H1 (cell line): ENCODE measurements at regions not wholly inside any gene's neighbourhood (a gene's known extent, or its start where the extent isn't known, plus 50 kb on each side); places are given as distances from the start of the nearest gene placed in this dataset.

ENCODE experiments used
- CTCF ChIA-PET: fragments of 300-600 bp; sonication (Branson Sonifier 250); formaldehyde crosslinking; loops from one replicate; lab custom pipeline; 2021; ENCODE audit not compliant: partially characterized antibody; lab: Charles Lee
- POLR2A ChIA-PET: fragments of 300-600 bp; sonication (Branson Sonifier 250); formaldehyde crosslinking; loops from one replicate; lab custom pipeline; 2021; ENCODE audit warnings: inconsistent platforms; ENCODE audit not compliant: partially characterized antibody; lab: Charles Lee
- DNase-seq, 2 experiments: peaks; one replicate each; pipeline versions ENCODE4 v3.0.0 to v3.0.0-alpha.2; 2010 to 2022; ENCODE audit warnings: low spot score in 2 of 2, low read depth in 1 of 2, mixed read lengths in 1 of 2
- FAIRE-seq: peaks from 2 replicates; lab custom pipeline; 2011; peaks lifted over from hg19 to GRCh38; lab: Jason Lieb, UNC
- H2AFZ ChIP-seq: 2 replicates; pipeline ENCODE4 v1.8.1; 2012; ENCODE audit warnings: low read length, inconsistent platforms
- H2AK5ac ChIP-seq: 2 replicates; pipeline ENCODE4 v1.6.1; 2013; ENCODE audit warnings: low read depth, low read length
- H2BK120ac ChIP-seq: replicated peaks from 2 replicates; pipeline ENCODE3; 2013; ENCODE audit warnings: low read depth, low read length, inconsistent platforms
- H2BK12ac ChIP-seq: 2 replicates; pipeline ENCODE4 v1.6.1; 2013; ENCODE audit warnings: low read depth, low read length
- H2BK15ac ChIP-seq: 2 replicates; pipeline ENCODE4 v1.6.1; 2013; ENCODE audit warnings: low read length
- H2BK20ac ChIP-seq: 2 replicates; pipeline ENCODE4 v1.6.1; 2013; ENCODE audit warnings: low read length
- H2BK5ac ChIP-seq: 2 replicates; pipeline ENCODE4 v1.6.1; 2013; ENCODE audit warnings: low read depth, low read length
- H3K14ac ChIP-seq: 2 replicates; pipeline ENCODE4 v1.6.1; 2013; ENCODE audit warnings: inconsistent platforms; ENCODE audit not compliant: insufficient read length
- H3K18ac ChIP-seq: 2 replicates; pipeline ENCODE4 v1.6.1; 2013; ENCODE audit warnings: low read length; ENCODE audit errors: extremely low read depth
- H3K23ac ChIP-seq: 2 replicates; pipeline ENCODE4 v1.6.1; 2013; ENCODE audit warnings: inconsistent platforms; ENCODE audit not compliant: insufficient read length
- H3K23me2 ChIP-seq: 2 replicates; pipeline ENCODE4 v1.6.1; 2013; ENCODE audit warnings: low read depth, low read length
- H3K27ac ChIP-seq: 2 replicates; pipeline ENCODE4 v1.6.1; 2011; ENCODE audit warnings: low read depth, low read length, inconsistent platforms
- H3K27me3 ChIP-seq, 4 experiments: replicated peaks in 1 of 4; 1 replicate in 1 of 4; 2 replicates in 3 of 4; pipeline versions ENCODE4 v1.6.1 to v1.8.1; 2011 to 2013; ENCODE audit warnings: low read length in 3 of 4, mild to moderate bottlenecking in 3 of 4, inconsistent platforms in 2 of 4, mixed read lengths in 2 of 4, moderate library complexity in 1 of 4; ENCODE audit not compliant: control insufficient read depth in 3 of 4, insufficient read depth in 3 of 4; ENCODE audit errors: extremely low read depth in 1 of 4
- H3K36me3 ChIP-seq, 4 experiments: 2 replicates each; pipeline versions ENCODE4 v1.6.1 to v1.8.1; 2011 to 2013; ENCODE audit warnings: mild to moderate bottlenecking in 4 of 4, low read length in 3 of 4, moderate library complexity in 2 of 4, control low read depth in 1 of 4, inconsistent platforms in 1 of 4; ENCODE audit not compliant: insufficient read depth in 4 of 4, control insufficient read depth in 2 of 4
- H3K4ac ChIP-seq: replicated peaks from 2 replicates; pipeline ENCODE3; 2013; ENCODE audit warnings: low read length, low read depth, mixed read lengths, inconsistent platforms; ENCODE audit not compliant: insufficient read length
- H3K4me1 ChIP-seq, 4 experiments: replicated peaks in 1 of 4; 1 replicate in 1 of 4; 2 replicates in 3 of 4; pipeline versions ENCODE4 v1.6.1 to v1.8.1; 2011 to 2013; ENCODE audit warnings: low read length in 3 of 4, inconsistent platforms in 2 of 4, mixed read lengths in 1 of 4; ENCODE audit not compliant: insufficient read depth in 4 of 4, control insufficient read depth in 3 of 4
- H3K4me2 ChIP-seq, 2 experiments: 2 replicates each; pipeline versions ENCODE4 v1.6.1 to v1.8.1; 2011 to 2013; ENCODE audit warnings: low read depth in 2 of 2, low read length in 2 of 2, control low read depth in 1 of 2, inconsistent platforms in 1 of 2, mild to moderate bottlenecking in 1 of 2; ENCODE audit not compliant: insufficient read depth in 1 of 2
- H3K4me3 ChIP-seq, 4 experiments: fragments of 200-600, 300-600 bp in 1 of 4; sonication (generic), shearing (Covaris generic), sonication (Bioruptor Twin) in 1 of 4; 2 replicates each; pipeline versions ENCODE4 v1.5.1 to v1.8.1; 2011 to 2016; ENCODE audit warnings: low read length in 4 of 4, low read depth in 3 of 4, control low read depth in 2 of 4, inconsistent platforms in 2 of 4, mild to moderate bottlenecking in 2 of 4, mixed read lengths in 1 of 4, moderate library complexity in 1 of 4; ENCODE audit not compliant: insufficient read depth in 2 of 4; ENCODE audit errors: extremely low read depth in 1 of 4
- H3K56ac ChIP-seq: replicated peaks from 2 replicates; pipeline ENCODE3; 2013; ENCODE audit warnings: low read depth, mild to moderate bottlenecking, mixed read lengths, low read length, inconsistent platforms; ENCODE audit not compliant: insufficient read length
- H3K79me1 ChIP-seq: 2 replicates; pipeline ENCODE4 v1.6.1; 2013; ENCODE audit warnings: low read depth, low read length, control low read depth
- H3K79me2 ChIP-seq, 2 experiments: 2 replicates each; pipeline versions ENCODE4 v1.6.1 to v1.8.1; 2012 to 2013; ENCODE audit warnings: low read length in 2 of 2, mild to moderate bottlenecking in 2 of 2, inconsistent platforms in 1 of 2; ENCODE audit not compliant: insufficient read depth in 2 of 2, control insufficient read depth in 1 of 2
- H3K9ac ChIP-seq, 4 experiments: replicated peaks in 1 of 4; 1 replicate in 1 of 4; 2 replicates in 3 of 4; pipeline versions ENCODE4 v1.6.1 to v1.8.1; 2011 to 2013; ENCODE audit warnings: low read depth in 3 of 4, low read length in 3 of 4, control low read depth in 2 of 4, mild to moderate bottlenecking in 2 of 4, moderate library complexity in 2 of 4, inconsistent platforms in 1 of 4; ENCODE audit errors: extremely low read depth in 1 of 4
- H3K9me3 ChIP-seq, 2 experiments: 2 replicates each; pipeline versions ENCODE4 v1.6.1 to v1.8.1; 2012 to 2013; ENCODE audit warnings: mild to moderate bottlenecking in 2 of 2, moderate library complexity in 2 of 2, control low read depth in 1 of 2, inconsistent platforms in 1 of 2, low read depth in 1 of 2, low read length in 1 of 2, mixed read lengths in 1 of 2; ENCODE audit not compliant: insufficient read depth in 2 of 2
- H4K20me1 ChIP-seq, 2 experiments: replicated peaks in 1 of 2; 2 replicates each; pipeline versions ENCODE3 to v1.8.1; 2011 to 2013; ENCODE audit warnings: inconsistent platforms in 2 of 2, low read length in 2 of 2, mild to moderate bottlenecking in 1 of 2; ENCODE audit not compliant: insufficient read depth in 2 of 2, control insufficient read depth in 1 of 2
- H4K5ac ChIP-seq: 2 replicates; pipeline ENCODE4 v1.6.1; 2013; ENCODE audit warnings: low read length, low read depth, mixed read lengths, inconsistent platforms; ENCODE audit not compliant: insufficient read length
- H4K8ac ChIP-seq: 2 replicates; pipeline ENCODE4 v1.8.0; 2013; ENCODE audit warnings: mild to moderate bottlenecking, moderate library complexity, low read length, inconsistent platforms; ENCODE audit not compliant: insufficient read depth; ENCODE audit errors: extremely low read depth
- H4K91ac ChIP-seq: replicated peaks from 2 replicates; pipeline ENCODE3; 2013; ENCODE audit warnings: low read length, mixed read lengths, inconsistent platforms; ENCODE audit not compliant: insufficient read length
- ASH2L ChIP-seq: fragments of 200-600, 300-600 bp; sonication (generic); IDR thresholded peaks from one replicate; pipeline ENCODE4 v1.7.1; 2017; ENCODE audit warnings: low read length
- BRCA1 ChIP-seq: IDR thresholded peaks from 2 replicates; pipeline ENCODE4 v1.6.1; 2012; ENCODE audit warnings: low read depth, low read length, improper control_type of control experiment
- FOSL1 ChIP-seq: IDR thresholded peaks from 2 replicates; pipeline ENCODE4 v1.6.1; 2011; ENCODE audit warnings: mild to moderate bottlenecking, low read depth, low read length, moderate library complexity; ENCODE audit not compliant: insufficient read depth
- HDAC2 ChIP-seq, 2 experiments: fragments of 300-600 bp in 1 of 2; sonication (generic) in 1 of 2; IDR thresholded peaks; 2 replicates each; pipeline ENCODE4 v1.6.1; 2011 to 2012; ENCODE audit warnings: low read depth in 2 of 2, low read length in 2 of 2, mild to moderate bottlenecking in 2 of 2, moderate library complexity in 2 of 2, borderline replicate concordance in 1 of 2, inconsistent platforms in 1 of 2
- MAFK ChIP-seq: IDR thresholded peaks from 2 replicates; pipeline ENCODE4 v1.6.1; 2012; ENCODE audit warnings: low read depth, mild to moderate bottlenecking, improper control_type of control experiment, low read length
- RNF2 ChIP-seq: fragments of 200-900, 300-1000 bp; sonication (generic); IDR thresholded peaks from 2 replicates; pipeline ENCODE4 v1.7.1; 2016; ENCODE audit warnings: borderline replicate concordance, low read depth, mild to moderate bottlenecking, antibody characterized with exemption, low read length; ENCODE audit not compliant: poor library complexity, severe bottlenecking; ENCODE audit errors: missing control alignments
- SP4 ChIP-seq: IDR thresholded peaks from 2 replicates; pipeline ENCODE4 v1.6.1; 2012; ENCODE audit warnings: low read length, inconsistent platforms
- SUZ12 ChIP-seq: fragments of 200-600 bp; sonication (generic); IDR thresholded peaks from 2 replicates; pipeline ENCODE4 v1.6.1; 2012; ENCODE audit warnings: mild to moderate bottlenecking, inconsistent platforms, low read length, moderate library complexity, mixed read lengths
- TAF7 ChIP-seq: optimal IDR thresholded peaks from 2 replicates; pipeline ENCODE3; 2011; ENCODE audit warnings: low read depth, mild to moderate bottlenecking, inconsistent platforms, low read length, moderate library complexity, borderline replicate concordance
- YY1 ChIP-seq: IDR thresholded peaks from 2 replicates; pipeline ENCODE4 v1.6.1; 2011; ENCODE audit warnings: low read depth, mild to moderate bottlenecking, low read length
- WGBS, 2 experiments: shearing (Covaris generic) in 1 of 2; methylation state at CpG; one replicate each; pipeline versions ENCODE4 v1.1.6 to v1.1.7; 2013 to 2015; ENCODE audit warnings: low lambda C conversion rate in 2 of 2, mixed read lengths in 2 of 2, inconsistent platforms in 1 of 2, low coverage in 1 of 2, missing lambda C conversion rate in 1 of 2; ENCODE audit not compliant: insufficient replicate concordance in 2 of 2, insufficient coverage in 1 of 2, insufficient read length in 1 of 2; ENCODE audit errors: extremely low coverage in 1 of 2, missing lambda C conversion rate in 1 of 2; 5-methylcytosine and 5-hydroxymethylcytosine counted together
- TF ChIP-seq, protein P1 (sequence below): IDR thresholded peaks from 2 replicates; pipeline ENCODE4 v1.6.1; 2012; ENCODE audit warnings: low read length, inconsistent platforms

DNA sequence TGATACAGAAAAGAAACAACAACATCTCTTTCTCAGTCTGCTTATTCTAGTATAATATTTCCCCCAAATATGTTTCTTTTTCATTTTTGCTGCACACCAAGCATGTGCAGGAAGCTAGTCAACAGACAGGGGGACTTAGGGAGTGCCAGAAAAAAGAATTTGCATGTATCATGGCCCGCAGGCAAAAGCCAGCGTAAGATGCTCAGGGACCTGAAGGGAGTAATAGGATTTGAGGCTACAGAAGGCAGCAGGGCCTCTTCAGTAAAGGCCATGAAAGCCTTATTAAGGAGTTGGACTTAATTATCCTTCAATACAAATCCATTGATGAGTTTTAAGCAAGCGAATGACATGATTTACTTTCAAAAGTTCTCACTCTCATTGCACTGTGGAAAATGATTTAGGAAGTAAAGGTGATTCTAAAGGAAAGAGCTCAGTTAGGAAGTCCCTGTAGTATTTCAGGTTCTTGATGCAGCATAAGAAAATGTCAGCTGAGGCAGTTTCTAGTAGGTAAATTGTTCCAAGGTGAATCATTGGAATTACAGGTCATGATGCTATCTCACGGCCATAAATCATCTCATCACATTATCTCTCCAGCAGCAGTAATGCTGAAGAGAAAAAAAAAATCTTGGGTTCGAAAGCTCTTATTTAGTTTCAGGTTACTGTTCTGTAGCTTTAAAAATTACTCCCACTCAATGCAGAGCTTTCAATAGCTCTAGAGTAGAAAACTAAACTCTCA is 94.8 kb downstream of the PTCHD4 start:
- ChIA-PET POLR2A (no interaction called here), CTCF (interaction anchor here (0.8 kb wide), 1 partner anchor 69 kb away, joined by 3 read pairs; no protein-coding TSS in a partner anchor)
- Histone ChIP-seq H3K4me2 (no peak overlapping the region), H3K9me3 (no peaks in the 10 kb centered on the region), H2BK5ac (no peak overlapping the region), H3K23me2 (no peaks in the 10 kb centered on the region), H2AK5ac (no peak overlapping the region), H3K36me3 (no peaks in the 10 kb centered on the region), H2BK120ac (no peak overlapping the region), H2AFZ (no peak overlapping the region), H2BK15ac (no peak overlapping the region), H3K9ac (no peak overlapping the region), H4K20me1 (no peaks in the 10 kb centered on the region), H2BK12ac (no peak overlapping the region), H3K18ac (no peak overlapping the region), H3K23ac (no peak overlapping the region), H3K4me3 (no peak overlapping the region), H3K4me1 (no peaks in the 10 kb centered on the region), H3K27me3 (peaks cover 0 to 1% (median 0%) of the 10 kb centered on the region in 4 experiments; a peak in 1 of 7 replicates), H3K79me1 (no peaks in the 10 kb centered on the region), H3K79me2 (no peaks in the 10 kb centered on the region), H3K4ac (no peak overlapping the region), H3K14ac (no peak overlapping the region), H3K56ac (no peak overlapping the region), H3K27ac (no peak overlapping the region), H2BK20ac (no peak overlapping the region), H4K5ac (no peak overlapping the region), H4K8ac (no peak overlapping the region), H4K91ac (no peak overlapping the region)
- 91% methylated on average over 5 of the region's 5 CpGs; no CpG with 5 or more reads in 1 of the 2 experiments for WGBS, 2 experiments
- no peak for DNase-seq
- no peak for FAIRE-seq
- no peak for TF ChIP-seq YY1
- TF ChIP-seq, protein P1, sequence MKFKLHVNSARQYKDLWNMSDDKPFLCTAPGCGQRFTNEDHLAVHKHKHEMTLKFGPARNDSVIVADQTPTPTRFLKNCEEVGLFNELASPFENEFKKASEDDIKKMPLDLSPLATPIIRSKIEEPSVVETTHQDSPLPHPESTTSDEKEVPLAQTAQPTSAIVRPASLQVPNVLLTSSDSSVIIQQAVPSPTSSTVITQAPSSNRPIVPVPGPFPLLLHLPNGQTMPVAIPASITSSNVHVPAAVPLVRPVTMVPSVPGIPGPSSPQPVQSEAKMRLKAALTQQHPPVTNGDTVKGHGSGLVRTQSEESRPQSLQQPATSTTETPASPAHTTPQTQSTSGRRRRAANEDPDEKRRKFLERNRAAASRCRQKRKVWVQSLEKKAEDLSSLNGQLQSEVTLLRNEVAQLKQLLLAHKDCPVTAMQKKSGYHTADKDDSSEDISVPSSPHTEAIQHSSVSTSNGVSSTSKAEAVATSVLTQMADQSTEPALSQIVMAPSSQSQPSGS, result no peak
- TF ChIP-seq RNF2, result no peak
- no peak for TF ChIP-seq HDAC2 (IDR thresholded peaks at IDR 0.05; ENCODE audit: borderline replicate concordance in 1 of 2, low read depth in 2 of 2, low read length in 2 of 2)
- TF ChIP-seq TAF7, result no peak
- no peak for TF ChIP-seq MAFK
- TF ChIP-seq FOSL1, result no peak
- TF ChIP-seq ASH2L, result no peak
- TF ChIP-seq BRCA1, result no peak
- no peak for TF ChIP-seq SP4
- TF ChIP-seq SUZ12, result no peak
